GM18508 (cell line): ENCODE measurements at regions not wholly inside any gene's neighbourhood (a gene's known extent, or its start where the extent isn't known, plus 50 kb on each side); places are given as distances from the start of the nearest gene placed in this dataset.
"Not testable (repeated sequence)": the region's sequence is repeated elsewhere in the genome, so short reads cannot be mapped to it uniquely, and the experiment has no call there.

Experiments used
- ATAC-seq: cut with Tn5 transposase; IDR thresholded peaks from one replicate; pipeline ENCODE4 v1.9.1; 2021; ENCODE audit warnings: moderate number of reproducible peaks; ENCODE audit not compliant: insufficient read depth, unreplicated experiment

- ATAC-seq, result no peak
Measured at GRCh38 chr13:46498650-46499049, 54.3 kb upstream of the LRCH1 start.

GRCh38 chr13:46496086-46496485 lies 56.9 kb upstream of the LRCH1 start:
- no peak for ATAC-seq

GRCh38 chr13:46495651-46496050 lies 57.3 kb upstream of the LRCH1 start:
- no peak for ATAC-seq

- no peak for ATAC-seq
Measured at GRCh38 chr13:46495066-46495465, 57.9 kb upstream of the LRCH1 start.

- no peak for ATAC-seq
Measured at GRCh38 chr13:46492946-46493345, 60.0 kb upstream of the LRCH1 start.

- no peak for ATAC-seq
Measured at GRCh38 chr13:46491641-46492040, 61.3 kb upstream of the LRCH1 start.

GRCh38 chr13:46490713-46491112 lies 62.3 kb upstream of the LRCH1 start:
- ATAC-seq, result not testable (repeated sequence)

GRCh38 chr13:46490129-46490528 lies 62.8 kb upstream of the LRCH1 start:
- ATAC-seq, result no peak

- no peak for ATAC-seq
Measured at GRCh38 chr13:46489586-46490023, 63.4 kb upstream of the LRCH1 start.

- ATAC-seq, result no peak
Measured at GRCh38 chr13:46487748-46488147, 65.2 kb upstream of the LRCH1 start.

GRCh38 chr13:46486270-46486669 lies 66.7 kb upstream of the LRCH1 start:
- ATAC-seq, result no peak

- ATAC-seq, result no peak
Measured at GRCh38 chr13:46484561-46484960, 68.4 kb upstream of the LRCH1 start.

GRCh38 chr13:46481166-46481565 lies 71.8 kb upstream of the LRCH1 start:
- no peak for ATAC-seq

- ATAC-seq, result no peak
Measured at GRCh38 chr13:46480131-46480530, 72.8 kb upstream of the LRCH1 start.

- no peak for ATAC-seq
Measured at GRCh38 chr13:46479691-46480090, 73.3 kb upstream of the LRCH1 start.

GRCh38 chr13:46479283-46479682 lies 73.7 kb upstream of the LRCH1 start:
- no peak for ATAC-seq

- no peak for ATAC-seq
Measured at GRCh38 chr13:46478651-46479050, 74.3 kb upstream of the LRCH1 start.

- ATAC-seq, result no peak
Measured at GRCh38 chr13:46476174-46476573, 76.8 kb upstream of the LRCH1 start.

- no peak for ATAC-seq
Measured at GRCh38 chr13:46475541-46475991, 77.4 kb upstream of the LRCH1 start.

GRCh38 chr13:46473806-46474205 lies 79.2 kb upstream of the LRCH1 start:
- ATAC-seq, result no peak

- no peak for ATAC-seq
Measured at GRCh38 chr13:46472384-46472783, 80.6 kb upstream of the LRCH1 start.

GRCh38 chr13:46469699-46470098 lies 82.6 kb upstream of the RUBCNL start:
- not testable (repeated sequence) for ATAC-seq
